ENCODE measurements at regions not wholly inside any gene's neighbourhood (a gene's known extent, or its start where the extent isn't known, plus 50 kb on each side); places are given as distances from the start of the nearest gene placed in this dataset.
"Not testable (repeated sequence)": the region's sequence is repeated elsewhere in the genome, so short reads cannot be mapped to it uniquely, and the experiment has no call there.

- H3K36me3 ChIP-seq; H3K4me3 ChIP-seq (ENCODE audit: low read depth, low read length); H3K27me3 ChIP-seq; DNase-seq; H3K9me3 ChIP-seq; H3K4me1 ChIP-seq: not testable (repeated sequence)
Observed at GRCh38 chrX:79827611-79828010, 186.9 kb upstream of the TBX22 start.

- H3K9me3 ChIP-seq; H3K27me3 ChIP-seq; H3K36me3 ChIP-seq; H3K4me1 ChIP-seq; H3K4me3 ChIP-seq (ENCODE audit: low read depth, low read length): not testable (repeated sequence)
- peak; percentile 19 for DNase-seq
- TF ChIP-seq, protein P1, sequence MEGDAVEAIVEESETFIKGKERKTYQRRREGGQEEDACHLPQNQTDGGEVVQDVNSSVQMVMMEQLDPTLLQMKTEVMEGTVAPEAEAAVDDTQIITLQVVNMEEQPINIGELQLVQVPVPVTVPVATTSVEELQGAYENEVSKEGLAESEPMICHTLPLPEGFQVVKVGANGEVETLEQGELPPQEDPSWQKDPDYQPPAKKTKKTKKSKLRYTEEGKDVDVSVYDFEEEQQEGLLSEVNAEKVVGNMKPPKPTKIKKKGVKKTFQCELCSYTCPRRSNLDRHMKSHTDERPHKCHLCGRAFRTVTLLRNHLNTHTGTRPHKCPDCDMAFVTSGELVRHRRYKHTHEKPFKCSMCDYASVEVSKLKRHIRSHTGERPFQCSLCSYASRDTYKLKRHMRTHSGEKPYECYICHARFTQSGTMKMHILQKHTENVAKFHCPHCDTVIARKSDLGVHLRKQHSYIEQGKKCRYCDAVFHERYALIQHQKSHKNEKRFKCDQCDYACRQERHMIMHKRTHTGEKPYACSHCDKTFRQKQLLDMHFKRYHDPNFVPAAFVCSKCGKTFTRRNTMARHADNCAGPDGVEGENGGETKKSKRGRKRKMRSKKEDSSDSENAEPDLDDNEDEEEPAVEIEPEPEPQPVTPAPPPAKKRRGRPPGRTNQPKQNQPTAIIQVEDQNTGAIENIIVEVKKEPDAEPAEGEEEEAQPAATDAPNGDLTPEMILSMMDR (IDR thresholded peaks at IDR 0.05; ENCODE audit: low read depth, low read length): peak; percentile 40
Observed at GRCh38 chrX:79850114-79850513, 164.4 kb upstream of the TBX22 start.

DNA sequence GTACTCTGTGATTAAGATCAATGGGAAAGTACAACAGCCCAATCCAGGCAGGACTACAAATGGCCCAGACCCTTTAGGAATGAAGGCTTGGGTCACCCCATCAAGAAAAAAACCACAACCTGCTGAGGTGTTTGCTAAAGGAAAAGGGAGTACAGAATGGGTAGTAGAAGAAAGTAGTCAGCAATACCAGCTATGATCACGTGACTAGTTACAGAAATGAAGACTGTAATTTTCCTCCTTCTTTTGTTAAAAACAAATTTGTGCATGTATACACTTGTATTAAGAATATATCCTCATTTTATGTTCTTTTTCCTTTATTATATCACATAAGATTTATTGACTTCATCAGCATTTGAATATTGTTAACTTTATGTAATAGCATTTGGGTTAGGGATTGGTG is 160.1 kb upstream of the TBX22 start:
- no peaks in the 10 kb centered on the region for H3K9me3 ChIP-seq
- H3K27me3 ChIP-seq: no peaks in the 10 kb centered on the region
- no peaks in the 10 kb centered on the region for H3K4me1 ChIP-seq
- no peaks in the 10 kb centered on the region for H3K36me3 ChIP-seq
- no peak overlapping the region for H3K4me3 ChIP-seq (ENCODE audit: low read depth, low read length)
- no peak for DNase-seq
- TF ChIP-seq, protein P1 (IDR thresholded peaks at IDR 0.05; ENCODE audit: low read depth, low read length): no peak

Data from BE2C (cell line).